Posterior cingulate gyrus (tissue), 11 donors: ENCODE measurements at regions not wholly inside any gene's neighbourhood (a gene's known extent, or its start where the extent isn't known, plus 50 kb on each side); places are given as distances from the start of the nearest gene placed in this dataset.
"Not testable (repeated sequence)": the region's sequence is repeated elsewhere in the genome, so short reads cannot be mapped to it uniquely, and the experiment has no call there.

Experiments used
- DNase-seq, 10 donors: peaks; one replicate each; pipeline versions ENCODE4 v3.0.0 to v3.0.0-alpha.2; 2020 to 2021; ENCODE audit warnings: mixed read lengths in 3 of 10
- intact Hi-C: fragments of 100-400 bp; cut with DNase I; formaldehyde crosslinking; loops from one replicate; pipeline ENCODE4 v1.15.1; 2023

- intact Hi-C loops: not testable (repeated sequence)
- peak in 2 of 10 donors; percentile 47 to 72 for DNase-seq
Measured at GRCh38 chr14:19340976-19341375, 93.2 kb downstream of the POTEG start.

GRCh38 chr14:19341627-19342026 is 92.5 kb downstream of the POTEG start:
- intact Hi-C loops: not testable (repeated sequence)
- peak in 2 of 10 donors; percentile 28 to 34 for DNase-seq

- intact Hi-C loops: not testable (repeated sequence)
- peak in 1 of 10 donors; percentile 51 for DNase-seq
Measured at GRCh38 chr14:19344261-19344660, 89.9 kb downstream of the POTEG start.

- DNase-seq, intact Hi-C loops: not testable (repeated sequence)
Measured at GRCh38 chr14:19344689-19345088, 89.5 kb downstream of the POTEG start.

- DNase-seq, intact Hi-C loops: not testable (repeated sequence)
Measured at GRCh38 chr14:19345298-19345911, 88.7 kb downstream of the POTEG start.

GRCh38 chr14:19346074-19346480 is 88.1 kb downstream of the POTEG start:
- intact Hi-C loops: not testable (repeated sequence)
- DNase-seq: peak in 3 of 10 donors; percentile 23 to 84 (median 52)

GRCh38 chr14:19346636-19347035 is 87.5 kb downstream of the POTEG start:
- DNase-seq, intact Hi-C loops: not testable (repeated sequence)

GRCh38 chr14:19347112-19347511 is 87.0 kb downstream of the POTEG start:
- intact Hi-C loops: not testable (repeated sequence)
- peak in 1 of 10 donors; percentile 55 for DNase-seq
